ENCODE measurements at regions not wholly inside any gene's neighbourhood (a gene's known extent, or its start where the extent isn't known, plus 50 kb on each side); places are given as distances from the start of the nearest gene placed in this dataset.

- DNase-seq (ENCODE audit: low read depth, low spot score): no peak
Measured at GRCh38 chr1:42035205-42035829, 116.6 kb upstream of the HIVEP3 start.

GRCh38 chr1:42034426-42034825 lies 115.7 kb upstream of the HIVEP3 start:
- no peak for DNase-seq (ENCODE audit: low read depth, low spot score)

GRCh38 chr1:42033629-42034028 lies 114.9 kb upstream of the HIVEP3 start:
- DNase-seq (ENCODE audit: low read depth, low spot score): no peak

GRCh38 chr1:42017730-42018129 lies 99.0 kb upstream of the HIVEP3 start:
- no peak for DNase-seq (ENCODE audit: low read depth, low spot score)

GRCh38 chr1:42017259-42017658 lies 98.5 kb upstream of the HIVEP3 start:
- DNase-seq (ENCODE audit: low read depth, low spot score): no peak

GRCh38 chr1:42014823-42015222 lies 96.1 kb upstream of the HIVEP3 start:
- DNase-seq (ENCODE audit: low read depth, low spot score): no peak

- no peak for DNase-seq (ENCODE audit: low read depth, low spot score)
Measured at GRCh38 chr1:42013881-42014470, 95.3 kb upstream of the HIVEP3 start.

- no peak for DNase-seq (ENCODE audit: low read depth, low spot score)
Measured at GRCh38 chr1:42012852-42013251, 94.1 kb upstream of the HIVEP3 start.

GRCh38 chr1:42010381-42010780 lies 91.7 kb upstream of the HIVEP3 start:
- DNase-seq (ENCODE audit: low read depth, low spot score): no peak

- no peak for DNase-seq (ENCODE audit: low read depth, low spot score)
Measured at GRCh38 chr1:42008264-42008663, 89.5 kb upstream of the HIVEP3 start.

- no peak for DNase-seq (ENCODE audit: low read depth, low spot score)
Measured at GRCh38 chr1:42006836-42007235, 88.1 kb upstream of the HIVEP3 start.

GRCh38 chr1:42006093-42006492 lies 87.4 kb upstream of the HIVEP3 start:
- no peak for DNase-seq (ENCODE audit: low read depth, low spot score)

GRCh38 chr1:42005530-42005929 lies 86.8 kb upstream of the HIVEP3 start:
- DNase-seq (ENCODE audit: low read depth, low spot score): no peak

GRCh38 chr1:42004860-42005259 lies 86.1 kb upstream of the HIVEP3 start:
- no peak for DNase-seq (ENCODE audit: low read depth, low spot score)

GRCh38 chr1:42004322-42004721 lies 85.6 kb upstream of the HIVEP3 start:
- no peak for DNase-seq (ENCODE audit: low read depth, low spot score)

- DNase-seq (ENCODE audit: low read depth, low spot score): no peak
Measured at GRCh38 chr1:42003433-42003832, 84.7 kb upstream of the HIVEP3 start.

- DNase-seq (ENCODE audit: low read depth, low spot score): no peak
Measured at GRCh38 chr1:42002220-42002619, 83.5 kb upstream of the HIVEP3 start.

- DNase-seq (ENCODE audit: low read depth, low spot score): no peak
Measured at GRCh38 chr1:42000766-42001165, 82.0 kb upstream of the HIVEP3 start.

- no peak for DNase-seq (ENCODE audit: low read depth, low spot score)
Measured at GRCh38 chr1:41999884-42000283, 81.2 kb upstream of the HIVEP3 start.

- DNase-seq (ENCODE audit: low read depth, low spot score): no peak
Measured at GRCh38 chr1:41998250-41998649, 79.5 kb upstream of the HIVEP3 start.

- no peak for DNase-seq (ENCODE audit: low read depth, low spot score)
Measured at GRCh38 chr1:41997153-41997552, 78.4 kb upstream of the HIVEP3 start.

GRCh38 chr1:41995441-41996130 lies 76.9 kb upstream of the HIVEP3 start:
- DNase-seq (ENCODE audit: low read depth, low spot score): no peak
